Type B pancreatic cell (in vitro differentiated cells): ENCODE measurements at regions not wholly inside any gene's neighbourhood (a gene's known extent, or its start where the extent isn't known, plus 50 kb on each side); places are given as distances from the start of the nearest gene placed in this dataset.

Source experiments
- DNase-seq: peaks from one replicate; pipeline ENCODE4 v3.0.0; 2021; ENCODE audit warnings: mixed read lengths; ENCODE audit not compliant: unreplicated experiment; ENCODE audit errors: extremely low spot score
- H3K27ac Mint-ChIP-seq: 2 replicates; pipeline ENCODE4 v1.8.0; 2021; ENCODE audit warnings: mild to moderate bottlenecking, mixed read lengths
- H3K27me3 Mint-ChIP-seq: 2 replicates; pipeline ENCODE4 v1.8.0; 2021; ENCODE audit warnings: mixed read lengths
- H3K36me3 Mint-ChIP-seq: 2 replicates; pipeline ENCODE4 v1.8.0; 2021; ENCODE audit warnings: mixed read lengths
- H3K4me1 Mint-ChIP-seq: one replicate; pipeline ENCODE4 v1.8.0; 2021; ENCODE audit warnings: mixed read lengths; ENCODE audit not compliant: unreplicated experiment
- H3K4me3 Mint-ChIP-seq: 2 replicates; pipeline ENCODE4 v1.8.0; 2021; ENCODE audit warnings: mild to moderate bottlenecking, mixed read lengths
- H3K9me3 Mint-ChIP-seq: 2 replicates; pipeline ENCODE4 v1.8.0; 2021; ENCODE audit warnings: mixed read lengths
- TF ChIP-seq, protein P1 (sequence below): fragments of 200-600 bp; sonication (generic); conservative IDR thresholded peaks from 2 replicates; pipeline ENCODE4 v1.5.0; 2021; ENCODE audit warnings: antibody characterized with exemption, mild to moderate bottlenecking

DNA sequence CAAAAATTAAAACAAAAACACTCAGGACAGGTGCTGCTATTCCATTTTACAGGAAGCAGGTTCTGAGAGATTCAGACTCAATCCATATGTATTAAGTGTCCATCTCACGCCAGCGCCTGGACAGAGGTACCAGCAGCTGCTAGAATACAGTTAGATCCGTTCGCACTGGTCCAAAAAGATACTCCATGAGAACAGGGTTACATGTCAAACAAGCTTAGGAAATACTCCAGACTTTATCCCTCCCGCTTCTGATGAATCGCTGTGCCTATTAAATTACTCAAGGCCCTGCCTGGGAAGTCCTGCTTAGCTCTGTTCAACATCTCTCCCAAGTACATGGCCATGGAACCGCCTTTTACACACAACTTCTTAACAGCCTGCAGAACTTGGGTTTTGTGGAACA is 50.2 kb upstream of the SLC35C1 start:
- Mint-ChIP-seq H3K9me3 (no peaks in the 10 kb centered on the region), H3K4me1 (peaks cover 32% of the 10 kb centered on the region), H3K4me3 (peak overlapping the region; percentile 20), H3K27ac (peak overlapping the region; percentile 26), H3K36me3 (no peaks in the 10 kb centered on the region), H3K27me3 (peaks cover 34% of the 10 kb centered on the region)
- DNase-seq = no peak
- TF ChIP-seq, protein P1, sequence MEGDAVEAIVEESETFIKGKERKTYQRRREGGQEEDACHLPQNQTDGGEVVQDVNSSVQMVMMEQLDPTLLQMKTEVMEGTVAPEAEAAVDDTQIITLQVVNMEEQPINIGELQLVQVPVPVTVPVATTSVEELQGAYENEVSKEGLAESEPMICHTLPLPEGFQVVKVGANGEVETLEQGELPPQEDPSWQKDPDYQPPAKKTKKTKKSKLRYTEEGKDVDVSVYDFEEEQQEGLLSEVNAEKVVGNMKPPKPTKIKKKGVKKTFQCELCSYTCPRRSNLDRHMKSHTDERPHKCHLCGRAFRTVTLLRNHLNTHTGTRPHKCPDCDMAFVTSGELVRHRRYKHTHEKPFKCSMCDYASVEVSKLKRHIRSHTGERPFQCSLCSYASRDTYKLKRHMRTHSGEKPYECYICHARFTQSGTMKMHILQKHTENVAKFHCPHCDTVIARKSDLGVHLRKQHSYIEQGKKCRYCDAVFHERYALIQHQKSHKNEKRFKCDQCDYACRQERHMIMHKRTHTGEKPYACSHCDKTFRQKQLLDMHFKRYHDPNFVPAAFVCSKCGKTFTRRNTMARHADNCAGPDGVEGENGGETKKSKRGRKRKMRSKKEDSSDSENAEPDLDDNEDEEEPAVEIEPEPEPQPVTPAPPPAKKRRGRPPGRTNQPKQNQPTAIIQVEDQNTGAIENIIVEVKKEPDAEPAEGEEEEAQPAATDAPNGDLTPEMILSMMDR = no peak

DNA sequence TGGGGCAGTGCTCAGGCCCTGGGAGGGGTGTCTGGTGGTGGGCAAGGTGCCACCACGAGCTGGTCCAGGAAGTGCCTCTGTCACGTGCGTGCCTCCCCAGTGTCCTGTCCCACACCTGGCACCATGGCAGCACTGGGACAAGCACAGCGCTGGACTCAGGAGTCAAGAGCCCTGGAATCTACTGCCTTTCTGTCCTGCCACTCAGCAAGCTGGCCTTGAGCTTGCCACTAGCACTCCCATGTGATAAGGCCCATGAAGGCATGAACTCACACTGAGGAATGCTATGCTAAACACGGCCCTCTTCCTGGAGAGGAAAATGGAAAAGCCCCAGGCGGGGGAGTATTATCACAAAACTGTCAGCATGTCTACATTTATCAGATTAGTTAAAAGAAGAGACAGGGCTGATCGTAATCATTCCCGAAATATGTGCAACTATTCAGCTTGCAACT is 50.7 kb upstream of the SLC35C1 start:
- peaks cover 38% of the 10 kb centered on the region for H3K27me3 Mint-ChIP-seq
- TF ChIP-seq, protein P1 = no peak
- peaks cover 32% of the 10 kb centered on the region for H3K4me1 Mint-ChIP-seq
- H3K9me3 Mint-ChIP-seq = no peaks in the 10 kb centered on the region
- DNase-seq = no peak
- H3K27ac Mint-ChIP-seq = peak overlapping the region; percentile 26
- peak overlapping the region; percentile 20 for H3K4me3 Mint-ChIP-seq
- H3K36me3 Mint-ChIP-seq = no peaks in the 10 kb centered on the region

DNA sequence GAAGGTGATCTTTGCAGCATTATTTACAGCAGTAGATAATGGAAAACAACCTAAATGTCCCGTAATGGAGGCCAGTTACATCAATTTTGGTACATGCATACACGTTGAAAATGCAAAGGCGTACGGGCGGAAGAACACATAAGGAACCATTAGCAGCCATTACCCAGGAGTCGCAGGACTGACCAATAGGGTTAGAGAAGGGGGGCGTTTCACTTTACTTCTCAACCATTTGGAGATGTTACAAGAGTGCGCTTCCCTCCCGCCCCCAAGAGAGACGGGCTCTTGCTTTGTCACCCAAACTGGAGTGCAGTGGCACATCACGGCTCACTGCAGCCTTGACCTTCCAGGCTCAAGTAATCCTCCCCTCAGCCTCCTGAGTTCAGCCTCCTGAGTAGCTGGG is 52.8 kb upstream of the SLC35C1 start:
- Mint-ChIP-seq H3K27me3 (peaks cover 38% of the 10 kb centered on the region), H3K4me1 (peaks cover 32% of the 10 kb centered on the region), H3K4me3 (no peak overlapping the region), H3K9me3 (no peaks in the 10 kb centered on the region), H3K36me3 (no peaks in the 10 kb centered on the region), H3K27ac (no peak overlapping the region)
- TF ChIP-seq, protein P1 = no peak
- no peak for DNase-seq

DNA sequence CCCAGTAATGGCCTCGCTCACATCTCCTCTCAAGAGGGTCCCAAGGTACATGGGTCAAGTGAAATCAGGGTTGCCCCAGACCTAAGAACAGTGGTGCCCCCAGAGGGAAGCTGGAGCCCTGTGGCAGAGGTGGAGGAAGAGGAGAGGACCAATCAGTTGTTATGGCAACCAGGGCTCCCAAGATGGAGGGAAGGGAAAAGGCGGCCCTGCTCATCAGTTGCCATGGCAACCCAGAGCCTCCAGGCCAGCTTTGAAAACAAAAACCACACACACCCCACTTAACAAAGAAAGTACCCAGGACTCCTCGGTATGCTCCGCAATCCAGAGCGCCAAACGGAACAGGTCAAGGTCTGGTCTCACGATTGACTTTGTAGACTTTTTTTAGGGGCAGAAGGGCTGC is 53.5 kb upstream of the SLC35C1 start:
- no peaks in the 10 kb centered on the region for H3K9me3 Mint-ChIP-seq
- TF ChIP-seq, protein P1 = no peak
- peaks cover 27% of the 10 kb centered on the region for H3K4me1 Mint-ChIP-seq
- no peak overlapping the region for H3K4me3 Mint-ChIP-seq
- H3K27ac Mint-ChIP-seq = no peak overlapping the region
- no peaks in the 10 kb centered on the region for H3K36me3 Mint-ChIP-seq
- H3K27me3 Mint-ChIP-seq = peaks cover 33% of the 10 kb centered on the region
- no peak for DNase-seq

DNA sequence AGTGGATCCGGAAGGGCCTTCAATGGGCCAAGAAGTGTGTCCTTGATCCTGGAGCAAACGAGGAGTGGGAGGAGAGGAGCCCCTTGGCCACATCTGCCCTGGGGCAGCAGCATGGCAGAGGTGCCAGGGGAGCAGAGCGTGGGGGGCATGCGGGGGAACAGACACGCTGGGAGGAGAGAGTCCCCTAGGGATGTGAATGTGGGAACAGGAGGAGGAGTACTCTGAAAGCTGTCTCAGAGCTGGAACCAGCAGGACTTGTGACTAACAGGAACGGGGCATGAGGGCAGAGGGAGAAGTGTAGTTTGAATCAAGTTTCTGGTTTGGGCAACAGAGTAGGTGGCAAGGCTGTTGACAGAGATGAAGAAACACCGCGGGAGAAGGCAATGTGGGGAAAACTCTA is 54.5 kb upstream of the SLC35C1 start:
- no peak for DNase-seq
- Mint-ChIP-seq H3K36me3 (no peaks in the 10 kb centered on the region), H3K4me1 (peaks cover 26% of the 10 kb centered on the region), H3K4me3 (no peak overlapping the region), H3K27me3 (peaks cover 33% of the 10 kb centered on the region), H3K27ac (no peak overlapping the region), H3K9me3 (no peaks in the 10 kb centered on the region)
- TF ChIP-seq, protein P1 = no peak

DNA sequence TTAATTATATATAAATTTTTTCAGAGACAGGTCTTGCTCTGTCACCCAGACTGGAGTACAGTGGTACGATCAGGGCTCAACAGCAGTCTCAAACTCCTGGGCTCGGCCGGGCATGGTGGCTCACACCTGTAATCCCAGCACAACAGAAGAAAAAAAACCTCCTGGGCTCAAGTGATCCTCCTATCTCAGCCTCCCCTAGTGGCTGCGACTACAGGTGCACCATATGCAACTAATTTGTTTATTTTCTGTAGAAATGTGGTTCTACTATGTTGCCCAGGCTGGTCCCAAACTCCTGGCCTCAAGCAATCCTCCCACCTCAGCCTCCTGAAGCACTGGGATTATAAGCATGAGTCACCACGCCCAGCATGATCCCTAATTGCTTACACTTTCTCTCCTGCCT is 56.1 kb upstream of the SLC35C1 start:
- TF ChIP-seq, protein P1 = peak; percentile 29
- peaks cover 14% of the 10 kb centered on the region for H3K4me1 Mint-ChIP-seq
- DNase-seq = no peak
- no peak overlapping the region for H3K4me3 Mint-ChIP-seq
- H3K36me3 Mint-ChIP-seq = no peaks in the 10 kb centered on the region
- peaks cover 27% of the 10 kb centered on the region for H3K27me3 Mint-ChIP-seq
- H3K27ac Mint-ChIP-seq = no peak overlapping the region
- H3K9me3 Mint-ChIP-seq = no peaks in the 10 kb centered on the region
